ENCODE measurements at regions not wholly inside any gene's neighbourhood (a gene's known extent, or its start where the extent isn't known, plus 50 kb on each side); places are given as distances from the start of the nearest gene placed in this dataset.

DNA sequence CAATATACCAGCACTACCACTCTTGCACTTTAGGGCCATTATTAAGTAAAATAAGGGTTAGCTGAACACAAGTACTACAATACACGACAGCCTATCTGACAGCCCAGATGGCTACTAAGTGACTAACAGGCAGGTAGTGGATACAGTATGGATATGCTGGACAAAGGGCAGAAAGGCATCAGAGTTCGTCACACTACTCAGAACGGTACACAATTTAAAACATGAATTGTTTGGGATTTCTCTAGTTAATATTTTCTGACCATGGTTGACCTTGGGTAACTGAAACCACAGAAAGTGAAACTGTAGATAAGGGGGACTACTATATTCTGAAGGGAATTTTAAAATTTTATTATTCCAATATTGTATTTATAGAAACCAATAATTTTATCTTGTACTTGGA, 101.3 kb upstream of the SKAP2 start:
- Histone ChIP-seq H3K27me3 (ENCODE audit: control insufficient read depth in 2 of 2, insufficient read depth in 2 of 2, low read length in 2 of 2) (peaks cover 0 to 3% of the 10 kb centered on the region in 2 experiments; a peak in 1 of 5 replicates), H3K9me1 (ENCODE audit: control insufficient read depth, insufficient read depth, low read length) (no peaks in the 10 kb centered on the region), H3K4me3 (no peak overlapping the region), H4K20me1 (replicated peaks; ENCODE audit: control insufficient read depth, insufficient read depth, low read length) (no peaks in the 10 kb centered on the region), H3K4me1 (replicated peaks in 1 of 2; ENCODE audit: control insufficient read depth in 2 of 2, insufficient read depth in 2 of 2, low read length in 2 of 2) (no peaks in the 10 kb centered on the region), H3K9me3 (replicated peaks; ENCODE audit: control insufficient read depth, insufficient read depth, low read depth, low read length) (no peaks in the 10 kb centered on the region), H3K4me2 (ENCODE audit: insufficient read depth, low read length) (no peak overlapping the region), H3K36me3 (ENCODE audit: control insufficient read depth, insufficient read depth, low read length) (no peaks in the 10 kb centered on the region), H3K9ac (ENCODE audit: insufficient read depth in 1 of 2, low read depth in 2 of 2, low read length in 2 of 2) (no peak overlapping the region), H2AFZ (ENCODE audit: low read depth, low read length) (no peak overlapping the region), H3K79me2 (ENCODE audit: control insufficient read depth, insufficient read depth, low read length) (no peaks in the 10 kb centered on the region), H3K27ac (ENCODE audit: extremely low read depth, low read depth, low read length) (no peak overlapping the region)
- BruUV-seq (replicated peaks) = no TSS peak
- CTCF ChIA-PET (ENCODE audit: low intra/inter-chr PET ratio) = no interaction called here
- no peak for TF ChIP-seq XRCC5 (IDR thresholded peaks at IDR 0.05; ENCODE audit: low read depth, low read length)
- TF ChIP-seq, protein P1, sequence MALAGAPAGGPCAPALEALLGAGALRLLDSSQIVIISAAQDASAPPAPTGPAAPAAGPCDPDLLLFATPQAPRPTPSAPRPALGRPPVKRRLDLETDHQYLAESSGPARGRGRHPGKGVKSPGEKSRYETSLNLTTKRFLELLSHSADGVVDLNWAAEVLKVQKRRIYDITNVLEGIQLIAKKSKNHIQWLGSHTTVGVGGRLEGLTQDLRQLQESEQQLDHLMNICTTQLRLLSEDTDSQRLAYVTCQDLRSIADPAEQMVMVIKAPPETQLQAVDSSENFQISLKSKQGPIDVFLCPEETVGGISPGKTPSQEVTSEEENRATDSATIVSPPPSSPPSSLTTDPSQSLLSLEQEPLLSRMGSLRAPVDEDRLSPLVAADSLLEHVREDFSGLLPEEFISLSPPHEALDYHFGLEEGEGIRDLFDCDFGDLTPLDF (CRISPR knock-in tag; IDR thresholded peaks at IDR 0.05) = no peak
- no peak for TF ChIP-seq ZC3H4 (CRISPR knock-in tag; IDR thresholded peaks at IDR 0.05; ENCODE audit: borderline replicate concordance)
- TF ChIP-seq MAFF (IDR thresholded peaks at IDR 0.05; ENCODE audit: low read length) = no peak
- TF ChIP-seq ZNF766 (CRISPR knock-in tag; conservative IDR thresholded peaks at IDR 0.05) = no peak
- TF ChIP-seq CBX1 (IDR thresholded peaks at IDR 0.05; ENCODE audit: low read depth) = no peak
- no peak for TF ChIP-seq ZFP36 (IDR thresholded peaks at IDR 0.05; ENCODE audit: low read depth, low read length, partially characterized antibody)
- no peak for TF ChIP-seq ZKSCAN3 (CRISPR knock-in tag; IDR thresholded peaks at IDR 0.05)
- no peak for TF ChIP-seq STAT5B (CRISPR knock-in tag; IDR thresholded peaks at IDR 0.05)
- FAIRE-seq (no peak), ATAC-seq (no peak), DNase-seq (ENCODE audit: extremely low read depth in 1 of 4, low spot score in 3 of 4) (no peak)
- POLR2A ChIA-PET = no interaction called here
- intact Hi-C loops (cut with micrococcal nuclease) = no loop called here
- 0% methylated on average over 3 of the region's 3 CpGs for WGBS (ENCODE audit: insufficient coverage, low coverage, missing lambda C conversion rate)
- in situ Hi-C loops (cut with MboI) = no loop called here

All from K562 (cell line).